Stimulated activated CD4-positive, alpha-beta T cell treated with anti-CD3 and anti-CD28 coated beads, Interleukin-1b, Interleukin-23, amount 100 ng/mL, for 24 hours (primary cell): ENCODE measurements at regions not wholly inside any gene's neighbourhood (a gene's known extent, or its start where the extent isn't known, plus 50 kb on each side); places are given as distances from the start of the nearest gene placed in this dataset.
"Not testable (repeated sequence)": the region's sequence is repeated elsewhere in the genome, so short reads cannot be mapped to it uniquely, and the experiment has no call there.

ENCODE experiments used
- DNase-seq, 4 experiments: peaks; one replicate each; pipeline ENCODE4 v3.0.0-alpha.2; 2020; ENCODE audit warnings: low read depth in 4 of 4, low spot score in 1 of 4

- not testable (repeated sequence) for DNase-seq
Observed at GRCh38 chr20:30295396-30295795, 962.1 kb upstream of the DEFB115 start.

DNA sequence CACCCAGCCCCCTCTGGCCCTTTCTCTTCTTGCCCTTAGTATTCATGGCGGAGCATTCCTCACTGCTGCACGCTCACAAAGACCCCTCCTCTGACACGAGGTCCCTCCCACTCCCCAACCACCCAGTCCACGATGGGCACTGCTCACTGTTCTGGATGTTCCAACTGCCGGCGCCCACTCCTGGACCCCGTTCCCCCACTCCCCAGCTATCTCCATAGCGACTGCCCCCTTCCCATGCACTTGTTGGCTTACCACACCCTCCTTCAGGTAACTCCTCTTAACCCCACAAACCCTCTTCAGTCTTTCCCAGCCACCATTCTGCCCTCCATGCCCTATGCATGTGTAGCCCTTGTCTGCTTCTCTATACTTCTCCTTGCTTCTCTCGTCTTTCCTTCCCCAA, 961.5 kb upstream of the DEFB115 start:
- not testable (repeated sequence) for DNase-seq

DNA sequence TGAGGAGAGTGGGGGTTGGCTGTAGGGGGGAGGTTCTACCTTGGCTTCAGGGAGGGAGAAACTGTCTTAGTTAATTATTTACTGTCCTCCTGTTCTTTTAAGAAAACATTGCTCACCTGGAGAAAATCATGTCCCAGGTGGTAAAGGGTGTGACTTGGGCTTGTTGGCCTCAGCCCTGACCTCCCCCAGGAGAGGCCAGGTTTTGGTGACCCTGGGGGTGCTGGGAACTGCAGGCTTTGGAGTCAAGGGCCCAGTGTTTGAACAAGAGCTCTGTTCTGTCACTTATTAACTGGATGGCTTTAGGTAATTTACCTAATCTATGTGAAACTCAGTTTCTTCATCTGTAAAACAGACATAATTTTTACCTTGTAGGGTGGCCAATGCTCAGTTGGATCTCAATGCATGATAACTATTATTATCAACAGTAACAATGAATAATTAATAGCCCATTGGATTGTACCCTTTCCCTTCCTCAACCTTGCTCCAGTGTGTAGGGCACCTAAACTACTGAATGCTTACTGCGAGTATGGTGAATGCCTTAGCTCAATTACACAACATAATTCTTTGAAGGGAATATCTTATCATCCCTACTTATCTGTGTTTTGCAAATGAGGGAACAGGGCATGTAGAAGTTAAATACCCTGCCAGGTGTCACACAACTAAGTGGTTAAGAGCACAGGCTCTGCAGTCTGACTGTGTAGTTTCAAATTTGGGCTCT, 959.4 kb upstream of the DEFB115 start:
- DNase-seq: not testable (repeated sequence)

GRCh38 chr20:30300220-30300642, 957.2 kb upstream of the DEFB115 start:
- DNase-seq: not testable (repeated sequence)

- not testable (repeated sequence) for DNase-seq
Observed at GRCh38 chr20:30302786-30303185, 954.7 kb upstream of the DEFB115 start.

- DNase-seq: not testable (repeated sequence)
Observed at GRCh38 chr20:30309938-30310337, 947.5 kb upstream of the DEFB115 start.

DNA sequence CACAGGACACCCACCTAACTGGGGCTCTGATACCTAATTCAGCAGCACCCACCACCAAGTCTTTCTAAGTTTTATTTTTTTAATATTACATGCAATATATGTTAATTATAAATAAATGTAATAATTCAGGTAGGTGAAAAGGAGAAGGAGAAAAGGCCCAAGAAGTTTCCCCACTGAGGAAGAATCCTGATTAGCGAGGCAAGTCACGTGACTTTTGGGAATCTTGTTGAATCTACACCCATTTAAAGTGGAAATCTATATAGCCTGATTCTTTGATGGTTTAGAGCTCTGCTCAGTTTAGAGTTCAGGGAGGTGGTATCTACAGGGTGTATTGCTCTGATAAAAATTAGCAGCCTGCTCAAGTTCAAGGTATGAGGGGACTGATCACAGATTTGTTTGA, 947.1 kb upstream of the DEFB115 start:
- DNase-seq: not testable (repeated sequence)

DNA sequence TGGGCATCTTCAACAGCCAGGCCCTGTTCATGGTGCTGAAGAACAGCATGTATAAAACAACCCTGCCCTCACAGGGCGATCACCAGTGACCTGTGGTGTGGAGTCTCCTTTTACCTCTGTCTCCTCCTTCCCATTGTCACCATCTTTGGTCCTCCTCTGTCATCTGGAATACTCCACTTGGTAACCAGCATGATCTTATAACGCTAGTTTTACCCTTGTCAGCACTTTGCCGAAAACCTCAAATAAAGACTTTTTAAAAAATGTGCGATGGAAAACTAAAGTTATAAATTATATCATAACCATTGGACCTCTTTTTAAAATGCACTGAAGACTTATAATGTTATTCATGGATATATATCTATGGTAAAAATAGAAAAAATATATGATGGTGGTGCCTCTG, 945.2 kb upstream of the DEFB115 start:
- DNase-seq: not testable (repeated sequence)

- not testable (repeated sequence) for DNase-seq
Observed at GRCh38 chr20:30313660-30314059, 943.8 kb upstream of the DEFB115 start.

DNA sequence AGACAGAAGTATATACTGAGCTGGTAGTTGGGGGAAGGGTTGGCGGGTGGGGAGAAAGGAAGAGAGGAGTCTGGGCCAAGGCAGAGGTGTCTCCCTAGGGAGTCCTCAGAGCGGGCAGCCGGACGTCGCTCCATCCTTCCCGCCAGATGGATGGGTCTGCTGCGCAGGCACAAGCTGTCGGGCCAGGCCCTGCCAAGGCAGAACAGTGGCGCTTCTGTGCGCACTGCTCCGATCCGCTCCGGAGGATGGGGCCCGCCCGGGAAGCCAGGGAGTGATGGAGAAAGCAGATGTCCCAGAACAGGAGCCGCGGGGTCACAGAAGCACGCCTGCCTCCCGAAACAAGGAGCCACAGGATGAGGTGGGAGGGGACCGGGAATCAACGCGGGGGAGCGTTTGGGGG, 941.4 kb upstream of the DEFB115 start:
- DNase-seq: not testable (repeated sequence)

- not testable (repeated sequence) for DNase-seq
Observed at GRCh38 chr20:30316532-30317299, 940.7 kb upstream of the DEFB115 start.

- DNase-seq: not testable (repeated sequence)
Observed at GRCh38 chr20:30333744-30334143, 923.7 kb upstream of the DEFB115 start.

GRCh38 chr20:30337556-30337955, 919.9 kb upstream of the DEFB115 start:
- DNase-seq: not testable (repeated sequence)

- DNase-seq: not testable (repeated sequence)
Observed at GRCh38 chr20:30348932-30349331, 908.5 kb upstream of the DEFB115 start.

DNA sequence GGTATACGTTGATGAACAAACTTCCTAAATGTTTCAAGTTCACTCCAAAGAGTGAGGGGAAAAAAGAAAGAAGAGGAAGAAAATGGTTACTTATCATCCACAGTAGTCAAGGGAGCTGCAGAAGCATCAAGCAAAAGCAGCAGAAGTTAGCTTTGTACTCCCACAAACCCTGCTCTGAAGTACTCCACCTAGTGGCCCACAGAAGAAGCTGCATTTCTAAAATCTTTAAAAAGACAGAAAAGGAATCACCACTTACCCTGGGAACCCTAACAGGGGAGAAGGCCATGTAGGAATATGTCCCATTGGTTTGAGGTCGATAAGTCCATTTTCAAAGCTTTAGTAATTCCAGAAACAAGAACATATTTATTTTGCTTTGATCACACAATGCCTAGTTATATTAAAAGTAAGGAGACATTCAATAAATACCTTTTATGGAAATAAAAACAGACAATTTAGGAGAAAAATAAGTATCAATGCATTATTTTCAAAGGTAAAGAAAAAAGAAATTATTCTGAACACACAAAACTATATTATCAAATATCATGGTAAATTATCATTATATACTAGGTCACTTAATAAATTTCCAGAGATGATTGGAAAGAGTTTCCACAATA, 900.5 kb upstream of the DEFB115 start:
- not testable (repeated sequence) for DNase-seq

GRCh38 chr20:30361756-30362155, 895.7 kb upstream of the DEFB115 start:
- DNase-seq: not testable (repeated sequence)

DNA sequence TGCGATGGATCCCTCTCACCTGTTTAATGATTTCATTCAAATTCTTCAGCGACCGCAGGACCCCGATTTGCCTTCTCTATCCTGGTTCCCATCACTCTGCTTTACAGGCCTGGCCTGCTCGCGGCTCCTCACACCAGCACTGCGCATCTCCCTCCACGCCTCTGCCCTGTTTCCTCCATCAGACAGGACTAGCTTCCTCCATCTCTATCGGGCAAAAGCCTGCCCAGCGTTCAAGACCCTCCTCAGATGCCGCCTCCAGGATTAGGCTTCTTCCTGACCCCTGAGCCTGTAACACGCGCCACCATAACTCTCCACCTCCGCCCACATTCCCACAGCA, 881.1 kb upstream of the DEFB115 start:
- DNase-seq: not testable (repeated sequence)

GRCh38 chr20:30376767-30377658, 880.5 kb upstream of the DEFB115 start:
- peak; percentile 67 to 83 (median 76) for DNase-seq

GRCh38 chr20:30378317-30378716, 879.1 kb upstream of the DEFB115 start:
- not testable (repeated sequence) for DNase-seq

DNA sequence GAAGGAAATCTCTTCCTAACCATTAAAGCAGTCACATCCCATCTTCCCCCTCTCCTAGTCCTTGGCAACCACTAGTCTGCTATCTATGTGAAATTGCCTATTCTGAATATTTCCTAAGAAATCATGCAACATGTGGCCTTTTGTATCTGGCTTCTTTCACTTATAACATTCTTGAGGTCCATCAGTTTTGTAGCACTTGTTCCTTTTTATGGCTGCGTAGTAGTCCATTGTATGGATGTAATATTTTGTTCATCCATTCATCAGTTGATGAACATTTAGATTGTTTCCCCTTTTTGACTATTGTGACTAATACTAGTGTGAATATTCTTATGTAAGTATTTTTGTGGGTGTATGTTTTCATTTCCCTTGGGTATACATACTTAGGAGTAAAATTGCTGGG, 878.7 kb upstream of the DEFB115 start:
- not testable (repeated sequence) for DNase-seq

GRCh38 chr20:30384841-30385240, 872.6 kb upstream of the DEFB115 start:
- not testable (repeated sequence) for DNase-seq
